Activated B cell treated with CpG ODN at 0.5 μM for 24 hours (primary cell): ENCODE measurements at regions not wholly inside any gene's neighbourhood (a gene's known extent, or its start where the extent isn't known, plus 50 kb on each side); places are given as distances from the start of the nearest gene placed in this dataset.

Source experiments
- ATAC-seq: fragments of 200-7000 bp; cut with Tn5 transposase; one replicate; pipeline ENCODE4 v1.10.0; 2021; ENCODE audit warnings: low read depth, mild to moderate bottlenecking, moderate library complexity
- CTCF ChIA-PET: fragments of 350-600 bp; sonication (Branson Sonifier 250); formaldehyde crosslinking; loops from one replicate; lab custom pipeline; 2021; ENCODE audit warnings: antibody characterized with exemption; lab: Charles Lee
- POLR2A ChIA-PET: fragments of 350-600 bp; sonication (Branson Sonifier 250); formaldehyde crosslinking; loops from one replicate; lab custom pipeline; 2021; ENCODE audit warnings: antibody characterized with exemption; lab: Charles Lee
- DNase-seq: peaks from one replicate; pipeline ENCODE4 v3.0.0; 2022
- H3K27ac Mint-ChIP-seq: one replicate; pipeline ENCODE4 v1.8.0; 2020; ENCODE audit warnings: mixed read lengths
- H3K27me3 Mint-ChIP-seq: one replicate; pipeline ENCODE4 v1.8.0; 2021; ENCODE audit warnings: mixed read lengths
- H3K36me3 Mint-ChIP-seq: one replicate; pipeline ENCODE4 v1.8.0; 2021; ENCODE audit warnings: low read depth, mixed read lengths
- H3K4me1 Mint-ChIP-seq: one replicate; pipeline ENCODE4 v1.8.0; 2021; ENCODE audit warnings: mixed read lengths
- H3K4me3 Mint-ChIP-seq: one replicate; pipeline ENCODE4 v1.8.0; 2020; ENCODE audit warnings: mild to moderate bottlenecking, mixed read lengths
- H3K9me3 Mint-ChIP-seq: one replicate; pipeline ENCODE4 v1.8.0; 2020; ENCODE audit warnings: mixed read lengths
- CTCF ChIP-seq: fragments of 200-600 bp; IDR thresholded peaks from one replicate; pipeline ENCODE4 v1.8.0; 2022; ENCODE audit warnings: antibody characterized with exemption, mild to moderate bottlenecking
- intact Hi-C: fragments of 100-400 bp; cut with micrococcal nuclease; formaldehyde crosslinking; loops from one replicate; pipeline ENCODE4 v1.15.1; 2024

GRCh38 chr20:58106143-58106750 lies 122.2 kb downstream of the ANKRD60 start:
- CTCF ChIA-PET = no interaction called here
- TF ChIP-seq CTCF = no peak
- POLR2A ChIA-PET = no interaction called here
- Mint-ChIP-seq H3K4me1 (no peaks in the 10 kb centered on the region), H3K36me3 (no peaks in the 10 kb centered on the region), H3K27ac (no peak overlapping the region), H3K27me3 (peaks cover 23% of the 10 kb centered on the region), H3K9me3 (peaks cover 6% of the 10 kb centered on the region), H3K4me3 (no peak overlapping the region)
- no peak for ATAC-seq
- no peak for DNase-seq
- intact Hi-C loops = no loop called here

GRCh38 chr20:58103961-58104360 lies 124.5 kb downstream of the ANKRD60 start:
- CTCF ChIA-PET = no interaction called here
- no peak for TF ChIP-seq CTCF
- no peak overlapping the region for H3K27ac Mint-ChIP-seq
- DNase-seq (no peak), ATAC-seq (no peak)
- H3K4me3 Mint-ChIP-seq = no peak overlapping the region
- POLR2A ChIA-PET = no interaction called here
- intact Hi-C loops = no loop called here
- no peaks in the 10 kb centered on the region for H3K4me1 Mint-ChIP-seq
- H3K9me3 Mint-ChIP-seq = peaks cover 3% of the 10 kb centered on the region
- H3K27me3 Mint-ChIP-seq = peaks cover 26% of the 10 kb centered on the region
- H3K36me3 Mint-ChIP-seq = no peaks in the 10 kb centered on the region

GRCh38 chr20:58103517-58103904 lies 124.9 kb downstream of the ANKRD60 start:
- DNase-seq (no peak), ATAC-seq (no peak)
- H3K4me1 Mint-ChIP-seq = no peaks in the 10 kb centered on the region
- H3K9me3 Mint-ChIP-seq = peaks cover 3% of the 10 kb centered on the region
- peaks cover 28% of the 10 kb centered on the region for H3K27me3 Mint-ChIP-seq
- TF ChIP-seq CTCF = no peak
- POLR2A ChIA-PET = no interaction called here
- H3K27ac Mint-ChIP-seq = no peak overlapping the region
- CTCF ChIA-PET = no interaction called here
- intact Hi-C loops = no loop called here
- no peak overlapping the region for H3K4me3 Mint-ChIP-seq
- no peaks in the 10 kb centered on the region for H3K36me3 Mint-ChIP-seq

GRCh38 chr20:58102744-58103516 lies 125.5 kb downstream of the ANKRD60 start:
- Mint-ChIP-seq H3K9me3 (peaks cover 3% of the 10 kb centered on the region), H3K4me3 (no peak overlapping the region)

More at GRCh38 chr20:58102744-58103516, 125.5 kb downstream of the ANKRD60 start:
- ChIA-PET CTCF (interaction anchor here (0.7 kb wide), 1 partner anchor 508 kb away, joined by 3 read pairs; no protein-coding TSS in a partner anchor), POLR2A (no interaction called here)
- Mint-ChIP-seq H3K36me3 (no peaks in the 10 kb centered on the region), H3K27ac (no peak overlapping the region), H3K4me1 (no peaks in the 10 kb centered on the region), H3K27me3 (peaks cover 28% of the 10 kb centered on the region)
- no peak for TF ChIP-seq CTCF
- ATAC-seq (no peak), DNase-seq (no peak)
- intact Hi-C loops = no loop called here
